NCI-H1694 treated with DMSO at 0.1 percent for 48 hours (cell line): ENCODE measurements at regions not wholly inside any gene's neighbourhood (a gene's known extent, or its start where the extent isn't known, plus 50 kb on each side); places are given as distances from the start of the nearest gene placed in this dataset.

Experiments
- DNase-seq: peaks from one replicate; lab custom pipeline; 2025; lab: John Stamatoyannopoulos, UW

DNA sequence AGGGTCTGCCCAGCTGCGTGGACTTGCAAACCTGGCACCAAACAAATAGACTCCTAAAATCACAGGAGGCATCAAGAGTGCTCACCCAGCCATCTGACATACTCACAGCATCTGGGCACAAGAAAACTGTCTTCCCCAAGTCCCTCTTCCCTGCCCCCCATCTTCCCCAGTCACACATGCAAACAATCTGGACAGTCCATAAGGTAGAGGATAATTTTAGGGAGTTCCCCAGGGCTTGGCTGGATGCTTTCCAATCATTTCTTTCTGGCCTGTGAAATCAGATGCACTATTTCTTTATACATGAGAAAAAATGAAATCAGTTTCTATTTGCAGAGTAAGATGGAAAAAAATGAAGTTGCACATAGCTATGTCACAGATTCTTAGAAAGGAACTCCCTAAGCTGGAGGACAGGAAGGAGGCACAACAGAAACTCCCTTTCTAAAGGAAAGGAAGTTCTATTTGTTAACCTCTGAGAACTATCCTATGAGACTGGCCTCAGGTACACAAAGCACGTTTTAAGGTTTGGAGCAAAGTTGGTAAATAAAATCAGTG is 342.3 kb downstream of the HNRNPD start:
- DNase-seq, result peak; percentile 6

DNA sequence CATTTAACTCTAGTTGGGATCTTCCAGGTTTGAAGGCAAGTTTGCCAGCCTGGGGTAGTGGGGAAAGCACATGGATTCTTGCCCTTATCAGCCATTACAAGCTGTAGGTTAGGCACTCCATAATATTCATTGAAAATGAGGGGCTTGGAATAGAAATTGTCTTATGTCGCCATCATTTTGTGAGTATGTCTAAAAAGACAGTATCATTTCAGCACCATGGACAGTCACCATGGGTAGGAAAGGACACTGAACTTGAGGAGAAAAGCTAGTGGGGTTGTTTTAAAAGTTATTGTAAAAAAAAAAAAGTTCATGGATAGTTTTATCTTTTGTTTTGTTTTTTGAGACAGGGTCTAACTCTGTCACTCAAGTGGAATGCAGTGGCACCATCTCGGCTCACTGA is 356.1 kb downstream of the HNRNPD start:
- no peak for DNase-seq

DNA sequence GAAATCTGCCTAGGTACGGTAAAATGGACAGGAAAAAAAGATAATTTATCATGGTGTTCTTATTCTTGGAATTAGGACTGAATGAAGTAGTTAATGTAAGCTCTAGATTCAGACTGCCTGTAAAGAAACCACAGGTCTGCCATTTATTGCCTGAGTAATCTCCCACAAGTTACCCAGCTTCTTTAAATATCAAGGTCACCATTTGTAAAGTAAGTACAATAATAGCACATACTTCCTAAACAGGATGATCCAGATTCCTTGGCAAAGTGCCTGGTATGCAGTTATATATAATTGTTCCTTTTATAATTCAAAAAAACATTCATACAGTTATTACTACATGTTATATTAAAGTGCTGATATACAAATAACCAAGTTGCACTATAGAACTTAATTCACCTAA is 368.6 kb downstream of the HNRNPD start:
- DNase-seq, result no peak

DNA sequence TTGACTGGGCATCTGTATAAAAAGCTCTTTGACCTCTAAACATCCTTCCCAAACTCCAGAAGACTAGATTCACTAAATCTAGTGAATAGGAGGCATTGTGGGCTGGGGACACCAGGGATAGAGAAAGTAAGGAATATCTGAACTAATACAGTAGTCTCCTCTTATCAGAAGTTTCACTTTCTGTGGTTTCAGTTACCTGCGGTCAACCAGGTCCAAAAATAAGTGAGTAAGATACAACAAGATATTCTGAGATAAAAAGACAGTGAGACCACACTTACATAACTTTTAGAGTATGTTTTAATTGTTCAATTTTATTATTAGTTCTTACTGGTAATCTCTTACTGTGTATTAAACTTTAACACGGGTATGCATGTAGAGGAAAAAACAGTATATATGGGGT is 376.5 kb downstream of the HNRNPD start:
- DNase-seq, result no peak

DNA sequence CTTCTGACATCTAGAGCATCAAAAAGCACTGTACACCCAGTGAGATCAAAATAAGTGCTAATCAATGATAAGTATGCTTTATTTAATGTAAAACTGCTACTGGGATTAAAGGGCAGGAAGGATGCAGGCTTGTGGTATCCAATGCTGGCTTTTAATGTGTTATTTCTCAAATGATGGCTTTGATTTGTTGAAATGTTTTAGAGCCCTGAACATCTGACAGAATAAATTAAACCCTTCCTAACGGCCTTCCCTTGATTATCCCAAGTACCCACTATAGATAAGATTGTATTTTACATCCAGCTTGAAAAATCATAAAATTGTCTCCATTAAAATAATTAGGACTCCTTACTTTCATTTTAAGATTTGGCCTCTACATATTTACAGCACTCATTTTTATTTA is 382.9 kb downstream of the HNRNPD start:
- DNase-seq, result no peak

DNA sequence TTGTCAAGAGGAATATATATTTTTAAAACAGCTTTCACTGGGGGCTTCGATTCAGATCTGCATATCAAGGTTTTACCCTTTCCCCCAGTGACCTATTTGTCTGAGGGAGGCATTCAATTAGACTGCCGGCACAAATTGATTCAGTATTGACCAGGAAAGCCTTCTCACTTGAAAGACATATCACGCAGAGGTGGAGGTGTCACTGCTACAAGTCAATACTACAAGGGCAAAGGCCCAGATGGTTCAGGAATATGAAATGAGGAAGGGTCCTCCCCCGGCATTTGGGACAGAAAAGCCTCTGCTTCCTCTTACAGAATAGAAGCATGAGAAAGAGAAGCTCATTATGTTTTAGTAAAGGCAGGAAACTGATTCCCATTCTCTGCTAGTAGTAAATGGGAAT is 383.6 kb downstream of the HNRNPD start:
- DNase-seq, result no peak

DNA sequence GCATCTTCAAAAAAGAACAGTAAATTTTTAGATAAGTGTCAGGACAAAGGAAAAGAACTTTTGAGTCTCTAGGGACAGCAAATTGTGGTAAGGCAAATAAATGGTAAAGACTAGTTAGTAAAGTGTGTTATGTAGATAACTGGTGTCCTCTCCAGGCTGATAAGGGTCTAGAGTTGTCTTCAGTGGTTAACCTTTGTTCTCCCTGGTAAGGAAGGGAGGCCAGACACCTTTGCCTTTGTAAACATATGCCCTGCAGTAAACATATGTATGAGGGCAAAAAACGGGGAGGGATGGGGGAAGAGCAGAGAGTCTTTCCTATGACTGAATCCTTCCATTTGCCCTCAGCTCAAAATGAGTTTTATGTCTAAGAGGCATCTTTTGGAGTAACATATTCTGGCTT is 384.6 kb downstream of the HNRNPD start:
- no peak for DNase-seq

DNA sequence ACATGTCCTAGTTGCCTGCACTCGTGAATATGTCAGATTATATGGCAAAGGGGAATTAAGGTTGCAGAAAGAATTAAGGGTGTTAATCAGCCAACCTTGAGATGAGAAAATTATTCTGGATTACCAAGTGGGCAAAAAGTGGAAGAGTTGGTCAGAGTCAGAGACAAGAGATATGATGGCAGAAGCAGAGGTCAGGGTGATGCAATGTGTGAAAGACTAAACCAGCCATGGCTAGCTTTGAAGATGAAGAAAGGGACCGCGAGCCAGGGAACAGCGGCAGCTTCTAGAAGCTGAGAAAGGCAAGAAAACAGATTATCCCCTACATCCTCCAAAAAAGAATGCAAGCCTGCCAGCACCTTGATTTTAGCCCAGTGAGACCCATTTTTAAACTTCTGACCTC is 385.6 kb downstream of the HNRNPD start:
- DNase-seq, result no peak

DNA sequence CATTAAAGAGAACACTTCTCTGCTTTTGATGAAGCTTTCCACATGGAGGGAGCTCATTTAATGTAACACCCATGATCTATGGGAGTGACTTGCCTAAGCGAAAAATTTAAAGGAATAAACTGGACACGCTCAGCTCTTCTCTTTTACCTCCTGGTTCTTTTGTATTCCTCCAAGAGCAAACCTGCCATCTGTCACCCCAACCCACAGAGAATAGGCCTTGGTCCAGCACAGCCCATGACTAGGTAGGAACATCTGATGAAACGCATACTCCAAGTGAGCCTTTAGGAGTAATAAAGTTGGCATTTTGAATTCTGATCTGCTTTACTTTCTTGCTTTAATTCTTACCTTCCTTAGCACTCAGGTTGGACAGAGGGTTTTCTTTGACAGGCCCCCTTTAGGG is 389.0 kb downstream of the HNRNPD start:
- no peak for DNase-seq

DNA sequence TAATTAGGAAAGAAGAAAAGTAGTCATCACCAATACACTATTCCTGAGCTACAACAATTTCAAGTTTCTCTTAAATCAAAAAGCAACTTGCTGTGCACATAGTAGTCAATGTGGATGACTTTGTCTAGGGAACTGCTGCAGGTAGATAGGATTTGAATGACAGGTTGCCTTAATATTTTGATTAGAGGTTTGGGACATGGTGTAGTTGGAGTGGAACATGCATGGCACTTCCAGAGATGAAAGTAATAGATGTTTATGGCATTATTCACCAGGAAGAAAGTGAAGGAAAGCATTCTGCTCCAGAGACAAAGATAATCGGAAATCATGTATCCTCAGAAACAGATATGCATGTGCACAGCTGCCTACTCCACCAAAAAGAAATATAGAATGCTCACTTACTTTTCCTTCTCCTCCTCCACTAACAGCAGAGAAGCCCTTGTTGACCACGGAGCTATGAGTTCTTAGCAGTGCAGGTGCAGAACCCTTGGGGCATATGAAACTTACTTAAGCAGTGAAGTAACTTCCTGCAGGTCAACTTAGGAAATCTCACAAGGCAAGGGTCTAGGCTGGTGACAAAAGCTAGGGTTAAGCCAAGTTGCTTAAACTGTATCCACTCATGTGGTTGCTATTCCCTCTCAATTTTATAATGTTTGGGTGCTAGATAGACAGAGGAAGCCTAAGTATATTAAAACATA is 390.8 kb downstream of the HNRNPD start:
- DNase-seq, result no peak

DNA sequence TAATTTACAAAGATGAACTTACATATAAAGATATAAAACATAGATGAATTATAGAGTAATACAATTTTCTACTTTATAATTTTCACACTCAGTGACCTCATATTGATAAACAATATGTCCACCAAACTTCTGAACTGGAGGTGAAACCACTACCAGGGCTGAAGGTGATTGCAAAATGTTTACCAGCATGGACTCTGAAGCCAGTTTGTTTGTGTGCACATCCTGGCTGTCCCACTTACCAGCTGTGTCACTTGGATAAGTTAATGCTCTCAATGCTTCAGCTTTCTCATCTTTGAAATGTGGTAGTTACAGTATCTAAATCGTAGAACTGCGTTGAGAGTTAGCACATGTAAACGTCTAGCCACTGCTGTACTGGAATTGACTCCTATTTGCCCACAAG is 392.6 kb downstream of the HNRNPD start:
- DNase-seq, result no peak

DNA sequence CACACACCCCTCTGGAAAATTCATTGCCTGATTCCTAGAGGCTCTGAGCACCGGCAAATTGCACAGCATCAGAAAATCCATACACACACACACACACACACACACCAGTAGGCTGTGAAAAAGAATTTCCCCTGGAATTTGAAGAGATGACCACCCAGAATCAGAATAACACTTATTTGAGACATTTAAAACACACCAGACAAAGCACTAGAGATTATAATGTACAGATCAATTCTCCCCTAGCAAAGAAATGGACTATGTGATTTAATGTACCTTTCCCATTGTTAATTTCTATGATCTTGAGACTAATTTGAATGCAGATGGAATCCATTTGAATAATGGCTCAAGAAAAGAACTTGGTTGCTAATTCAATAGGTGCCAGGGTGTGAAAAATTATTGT is 399.3 kb downstream of the HNRNPD start:
- no peak for DNase-seq

DNA sequence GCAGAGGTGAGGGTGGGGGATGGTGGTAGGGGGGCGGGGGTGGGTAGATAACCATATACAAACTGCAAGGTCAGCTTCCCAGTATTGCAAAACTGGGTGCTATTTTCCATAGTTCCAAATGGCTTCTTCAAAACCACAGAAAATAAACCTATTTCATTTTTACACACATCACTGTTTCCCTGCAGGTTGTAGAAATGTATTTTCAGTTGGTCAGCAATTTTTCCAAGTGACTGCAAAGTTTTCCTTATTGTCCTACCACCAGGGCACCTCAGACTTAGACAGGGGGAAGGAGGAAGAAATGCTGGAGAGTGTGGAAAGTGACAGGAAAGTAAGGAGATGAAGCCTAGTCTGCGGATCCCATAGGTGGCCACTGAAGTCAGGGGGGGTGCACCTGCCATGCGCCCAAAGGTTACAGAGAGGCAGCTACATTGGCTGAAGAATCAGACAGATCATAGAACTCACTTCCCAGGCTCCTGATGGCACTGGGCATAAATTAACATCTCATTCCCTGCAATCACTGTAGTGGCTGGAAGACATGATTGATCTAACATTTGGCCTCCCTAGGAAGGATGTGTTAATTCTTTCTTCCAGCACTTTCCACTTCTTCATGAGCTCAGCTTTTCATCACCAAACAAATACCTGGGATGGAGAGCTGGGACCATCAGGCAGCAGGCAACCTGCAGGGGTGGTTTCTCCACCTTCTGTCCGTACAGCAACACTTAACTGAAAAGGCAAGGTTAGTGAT is 402.0 kb downstream of the HNRNPD start:
- no peak for DNase-seq

DNA sequence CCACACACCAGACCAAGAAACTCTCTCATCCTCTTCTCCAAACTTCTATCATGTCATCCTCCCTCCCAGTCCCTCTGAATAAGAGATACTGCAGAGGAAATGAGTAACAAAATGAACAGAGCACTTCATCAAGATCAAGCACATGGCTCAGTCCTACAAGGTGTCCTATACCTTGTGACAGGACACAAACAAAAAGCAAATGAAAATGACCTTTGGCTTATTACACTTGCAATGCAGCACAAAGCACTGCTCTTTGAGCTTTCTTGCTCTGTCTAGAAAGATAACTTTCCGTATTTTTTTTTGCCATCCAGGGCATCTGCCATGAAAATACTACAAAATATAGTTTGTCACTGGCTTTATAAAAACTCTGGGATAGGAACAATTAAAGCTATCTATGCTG is 402.7 kb downstream of the HNRNPD start:
- DNase-seq, result no peak

DNA sequence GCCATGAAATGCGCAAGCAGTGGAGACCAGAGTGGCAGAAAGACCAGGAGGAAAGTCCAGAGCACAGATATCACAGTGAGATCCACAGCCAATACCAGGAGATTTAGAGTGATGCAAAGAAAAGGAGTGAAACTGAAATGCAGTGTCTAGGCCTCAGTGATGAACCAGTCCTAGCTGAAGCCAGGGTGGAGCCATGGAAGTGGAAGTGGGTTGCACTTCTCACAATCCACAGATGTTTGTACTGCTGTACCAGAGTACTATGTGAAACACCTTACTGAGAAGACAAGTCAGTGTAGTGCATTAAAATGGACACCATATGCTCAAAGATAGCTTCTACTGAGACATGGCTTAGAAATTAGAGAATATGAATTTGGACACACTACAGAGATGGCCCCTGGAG is 403.3 kb downstream of the HNRNPD start:
- DNase-seq, result no peak

DNA sequence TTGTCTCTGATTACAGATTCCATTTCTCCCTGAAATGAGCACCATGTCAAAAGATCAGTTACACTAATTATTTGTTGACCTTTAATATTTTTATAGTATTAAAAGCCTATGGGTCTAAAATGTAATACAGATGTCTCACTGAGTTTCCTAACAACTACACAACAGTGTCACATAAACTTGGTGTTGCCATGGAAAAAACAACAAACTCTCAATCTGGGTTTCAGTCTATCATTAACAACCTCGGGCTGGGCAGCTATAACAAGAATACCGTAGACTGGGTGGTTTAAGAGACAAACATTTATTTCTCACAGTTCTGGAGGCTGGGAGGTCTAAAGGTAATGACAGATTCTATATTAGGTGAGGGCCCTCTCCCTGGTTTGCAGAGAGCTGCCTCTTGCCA is 407.1 kb downstream of the HNRNPD start:
- no peak for DNase-seq

DNA sequence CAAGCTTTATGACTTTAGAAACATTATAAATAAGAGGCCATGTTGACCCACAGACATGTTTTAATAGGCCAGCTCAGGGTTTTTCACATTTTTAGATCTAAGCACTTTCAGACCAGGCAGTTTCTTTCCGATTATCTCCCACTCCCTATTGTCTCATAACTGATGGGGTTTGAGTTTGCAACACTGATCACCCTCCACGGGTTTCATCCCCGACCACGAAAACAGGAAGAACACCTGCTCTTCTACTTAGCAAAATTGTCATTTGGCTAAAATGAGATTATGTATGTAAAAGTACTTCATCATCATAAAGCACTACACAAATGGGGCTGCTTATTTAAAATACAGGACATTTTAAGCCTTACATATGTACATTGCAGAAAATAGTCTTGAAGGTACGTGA is 407.9 kb downstream of the HNRNPD start:
- no peak for DNase-seq

DNA sequence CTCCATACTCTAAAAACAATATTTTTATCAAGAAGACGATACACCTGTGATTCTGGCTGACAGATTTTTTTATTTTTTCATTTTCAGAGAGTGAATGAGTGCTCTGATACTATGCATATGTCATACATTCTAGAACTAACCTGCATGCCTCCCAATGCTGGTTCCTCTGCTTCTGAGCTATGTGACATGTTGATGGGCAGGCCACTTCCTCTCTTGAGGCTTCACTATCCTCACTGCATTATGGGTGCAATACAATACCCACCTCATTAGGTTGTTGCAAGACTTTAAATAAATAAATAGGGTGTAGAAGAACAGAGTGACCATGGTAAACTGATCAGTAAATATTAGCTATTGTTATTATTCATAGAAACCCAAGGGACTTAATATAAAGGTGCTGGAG is 408.3 kb downstream of the HNRNPD start:
- DNase-seq, result no peak

DNA sequence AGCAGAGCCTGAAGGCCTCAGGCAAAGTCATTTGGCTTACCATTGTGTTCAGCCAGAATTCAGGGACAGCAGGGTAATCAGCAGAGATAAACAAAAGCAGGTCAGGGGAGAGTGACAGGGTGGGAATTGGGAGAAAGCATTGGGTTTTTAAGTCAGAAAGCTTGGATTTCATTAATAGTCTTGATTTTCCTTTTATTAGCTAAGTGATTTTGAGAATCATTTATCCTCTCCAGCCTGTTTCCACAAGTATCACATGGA is 410.1 kb downstream of the HNRNPD start:
- DNase-seq, result no peak

DNA sequence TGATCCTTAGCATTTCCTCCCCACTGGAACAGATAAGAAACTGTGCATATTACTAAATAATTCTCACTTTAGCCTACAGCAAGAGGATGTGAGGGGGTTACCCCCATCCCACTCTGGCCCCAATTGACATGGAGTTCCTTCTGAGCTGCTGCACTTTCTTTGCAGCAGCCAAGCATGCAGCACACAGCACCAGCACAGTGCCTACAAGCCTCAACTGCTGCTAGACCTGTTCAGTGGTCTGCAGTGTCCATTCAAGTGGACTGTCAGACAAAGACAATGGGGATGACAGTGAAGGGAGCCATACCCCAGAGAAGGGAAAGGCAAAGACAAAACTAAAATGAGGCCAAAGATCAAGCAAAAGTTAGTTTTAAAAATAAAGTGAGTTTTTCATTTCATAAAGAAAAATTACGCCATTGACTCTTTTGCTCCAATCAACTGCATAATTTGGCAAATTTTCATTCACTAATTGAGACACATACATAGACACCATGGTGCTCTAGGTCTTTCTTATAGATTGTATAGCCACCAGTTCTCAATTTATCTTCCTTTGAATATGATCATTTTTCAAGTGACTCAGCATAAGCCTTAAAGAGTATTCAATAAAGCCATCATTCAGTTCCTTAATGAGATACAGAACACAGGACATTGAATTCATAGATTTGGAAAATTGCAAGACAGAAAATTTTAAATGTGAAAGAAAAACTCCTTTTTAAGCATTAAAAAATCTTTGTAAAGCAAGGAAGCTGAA is 410.6 kb downstream of the HNRNPD start:
- DNase-seq, result no peak

DNA sequence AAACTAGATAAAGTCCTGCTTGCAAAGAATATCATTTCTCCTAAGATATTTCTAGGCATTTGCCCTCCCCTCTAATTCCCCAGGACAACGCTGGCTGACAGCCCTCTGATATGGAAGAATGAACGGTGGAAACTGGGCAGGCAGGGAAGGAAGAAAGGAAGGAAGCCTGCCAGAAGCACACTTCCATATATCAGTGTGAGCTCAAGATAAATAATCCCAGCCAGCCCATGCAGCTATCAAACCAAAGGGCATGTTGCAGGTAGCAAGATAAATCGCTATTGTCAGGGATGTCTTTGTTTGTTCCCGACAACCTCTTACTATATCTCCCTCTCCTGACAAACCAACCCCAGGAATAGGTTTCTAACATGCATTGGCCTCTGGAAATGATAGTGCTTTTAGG is 412.8 kb downstream of the HNRNPD start:
- no peak for DNase-seq

DNA sequence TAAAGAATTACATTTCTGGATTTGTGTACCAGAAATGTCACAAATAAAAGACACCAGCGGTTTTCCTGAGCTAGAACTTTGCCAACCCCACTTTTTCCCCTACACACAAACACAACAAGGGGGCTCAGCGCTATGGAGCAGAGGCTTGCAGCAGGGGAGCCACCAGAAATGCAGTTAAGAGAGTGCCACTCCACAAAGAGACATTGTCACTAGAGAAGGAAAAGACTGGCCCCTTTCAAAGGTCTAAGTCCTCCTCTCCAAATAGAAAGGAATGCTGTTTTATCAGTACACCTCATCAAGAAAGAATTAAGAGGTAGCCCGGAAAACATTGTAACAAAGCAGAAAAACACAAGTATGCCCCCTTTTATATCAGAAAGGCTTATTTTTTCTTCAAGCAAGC is 419.5 kb downstream of the HNRNPD start:
- DNase-seq, result no peak

DNA sequence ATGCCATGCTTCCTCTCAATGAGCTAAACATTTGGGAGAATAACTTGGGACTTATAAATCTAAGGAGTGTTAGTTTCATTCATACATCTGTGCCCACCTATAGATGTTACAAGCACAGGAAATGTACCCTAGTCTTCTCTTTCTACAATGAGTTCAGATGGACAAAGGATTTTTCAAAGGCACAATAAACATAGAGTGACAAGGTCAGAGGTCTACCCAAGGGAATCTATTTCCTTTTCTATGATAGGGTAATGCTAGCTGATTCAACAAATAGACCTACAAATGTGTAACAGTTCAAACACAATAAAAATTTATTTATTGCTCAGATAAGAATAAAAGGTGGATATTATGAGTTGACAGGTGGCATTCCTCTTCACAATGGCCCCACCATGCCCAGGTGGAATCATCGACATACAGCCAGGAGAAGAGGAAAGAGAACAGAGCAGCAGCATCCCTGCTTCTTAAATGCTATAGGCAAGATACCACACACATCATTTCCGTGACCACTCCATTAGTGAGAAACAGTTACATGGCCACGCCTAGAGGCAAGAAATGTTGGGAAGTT is 421.8 kb downstream of the HNRNPD start:
- no peak for DNase-seq
